MCF 10A (cell line): ENCODE measurements at regions not wholly inside any gene's neighbourhood (a gene's known extent, or its start where the extent isn't known, plus 50 kb on each side); places are given as distances from the start of the nearest gene placed in this dataset.
"Not testable (repeated sequence)": the region's sequence is repeated elsewhere in the genome, so short reads cannot be mapped to it uniquely, and the experiment has no call there.

Experiments
- BruUV-seq: library from RNA; stranded (reverse); fragments of 400-500 nt; replicated peaks from 2 replicates; lab custom pipeline; 2021; lab: Mats Ljungman, UMichigan
- CTCF ChIA-PET: fragments of 300-600 bp; sonication (Branson Sonifier 250); formaldehyde crosslinking; extraction: SDS; loops from one replicate; lab custom pipeline; 2021; ENCODE audit warnings: antibody characterized with exemption, inconsistent platforms; lab: Yijun Ruan, JAX
- POLR2A ChIA-PET: fragments of 300-600, 350-650 bp; sonication (Branson Sonifier 250); formaldehyde crosslinking; extraction: SDS; loops from one replicate; lab custom pipeline; 2020; ENCODE audit warnings: antibody characterized with exemption, inconsistent platforms; lab: Yijun Ruan, JAX
- DNase-seq: peaks from one replicate; pipeline ENCODE4 v3.0.0-alpha.2; 2018; ENCODE audit not compliant: unreplicated experiment
- H3K27ac Mint-ChIP-seq: one replicate; pipeline ENCODE4 v1.8.0; 2022; ENCODE audit warnings: mild to moderate bottlenecking, low read depth, mixed read lengths; ENCODE audit not compliant: unreplicated experiment
- H3K27me3 Mint-ChIP-seq: one replicate; pipeline ENCODE4 v1.8.0; 2022; ENCODE audit warnings: mixed read lengths; ENCODE audit not compliant: insufficient read depth, unreplicated experiment
- H3K36me3 Mint-ChIP-seq: one replicate; pipeline ENCODE4 v1.8.0; 2022; ENCODE audit warnings: mild to moderate bottlenecking, moderate library complexity, mixed read lengths; ENCODE audit not compliant: insufficient read depth, unreplicated experiment
- H3K4me1 Mint-ChIP-seq: one replicate; pipeline ENCODE4 v1.8.0; 2022; ENCODE audit warnings: mixed read lengths; ENCODE audit not compliant: insufficient read depth, unreplicated experiment
- H3K4me3 Mint-ChIP-seq: one replicate; pipeline ENCODE4 v1.8.0; 2022; ENCODE audit warnings: mild to moderate bottlenecking, moderate library complexity, mixed read lengths; ENCODE audit not compliant: unreplicated experiment
- H3K9me3 Mint-ChIP-seq: one replicate; pipeline ENCODE4 v1.8.0; 2022; ENCODE audit warnings: mixed read lengths; ENCODE audit not compliant: unreplicated experiment
- CTCF ChIP-seq: fragments of 200-600 bp; IDR thresholded peaks from one replicate; pipeline ENCODE4 v1.8.0; 2022; ENCODE audit warnings: antibody characterized with exemption, mild to moderate bottlenecking; ENCODE audit not compliant: unreplicated experiment
- intact Hi-C: fragments of 100-400 bp; cut with micrococcal nuclease; formaldehyde crosslinking; loops from 2 replicates; pipeline ENCODE4 v1.14.1; 2022

DNA sequence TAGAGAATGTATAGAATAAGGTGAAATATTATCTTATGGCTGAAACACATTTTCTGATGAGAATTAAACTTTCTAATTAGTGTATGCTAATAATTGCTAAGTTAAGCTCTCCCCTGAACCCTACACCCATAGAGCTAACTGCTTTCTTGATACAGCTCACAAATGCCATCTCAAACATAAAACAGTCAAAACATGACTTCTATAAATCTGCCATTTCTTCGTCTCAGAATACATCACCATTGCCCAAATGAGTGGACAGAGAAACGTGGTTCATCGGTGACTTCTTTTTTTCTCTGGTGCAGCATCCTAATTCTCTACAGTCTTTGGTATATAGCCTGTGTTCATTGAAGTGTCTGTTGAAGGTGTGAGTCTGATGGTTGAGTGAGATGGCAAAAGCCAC lies 554.6 kb downstream of the NLGN4X start:
- BruUV-seq, result no TSS peak
- Mint-ChIP-seq H3K27ac (no peak overlapping the region), H3K4me1 (no peaks in the 10 kb centered on the region), H3K27me3 (no peaks in the 10 kb centered on the region), H3K9me3 (no peaks in the 10 kb centered on the region), H3K4me3 (no peak overlapping the region), H3K36me3 (no peaks in the 10 kb centered on the region)
- intact Hi-C loops, result no loop called here
- ChIA-PET POLR2A (no interaction called here), CTCF (no interaction called here)
- DNase-seq, result no peak
- TF ChIP-seq CTCF, result no peak

DNA sequence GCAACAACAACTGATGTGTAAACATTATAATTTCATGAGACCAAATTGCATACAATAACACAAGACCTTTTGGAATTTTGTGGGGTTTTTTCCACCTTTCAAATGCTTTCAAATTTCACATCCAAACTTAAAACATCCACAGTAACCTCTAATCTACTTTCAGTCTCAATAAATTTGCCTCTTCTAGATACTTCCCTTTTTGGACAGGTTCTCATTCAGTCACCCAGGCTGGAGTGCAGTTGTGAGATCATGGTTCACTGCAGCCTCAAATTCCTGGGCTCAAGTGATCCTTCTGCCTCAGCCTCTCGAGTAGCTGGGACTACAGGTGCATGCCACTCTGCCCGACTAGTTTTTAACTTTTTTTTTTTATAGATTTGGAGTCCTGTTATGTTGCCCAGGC lies 556.6 kb downstream of the NLGN4X start:
- H3K4me1 Mint-ChIP-seq, result no peaks in the 10 kb centered on the region
- H3K4me3 Mint-ChIP-seq, result no peak overlapping the region
- no peak for TF ChIP-seq CTCF
- ChIA-PET CTCF (no interaction called here), POLR2A (no interaction called here)
- no peaks in the 10 kb centered on the region for H3K9me3 Mint-ChIP-seq
- no peaks in the 10 kb centered on the region for H3K27me3 Mint-ChIP-seq
- no TSS peak for BruUV-seq
- intact Hi-C loops, result no loop called here
- no peaks in the 10 kb centered on the region for H3K36me3 Mint-ChIP-seq
- H3K27ac Mint-ChIP-seq, result no peak overlapping the region
- DNase-seq, result no peak

- H3K4me3 Mint-ChIP-seq, H3K4me1 Mint-ChIP-seq, H3K27ac Mint-ChIP-seq, DNase-seq, POLR2A ChIA-PET, H3K36me3 Mint-ChIP-seq, BruUV-seq, intact Hi-C loops, H3K27me3 Mint-ChIP-seq: not testable (repeated sequence)
- CTCF ChIA-PET, result interaction anchor here (0.6 kb wide), 1 partner anchor 261 kb away, joined by 3 read pairs; no protein-coding TSS in a partner anchor
- peaks cover 18% of the 10 kb centered on the region for H3K9me3 Mint-ChIP-seq
Observed at GRCh38 chrX:5666689-5667088, 562.0 kb downstream of the NLGN4X start.

- ChIA-PET CTCF (no interaction called here), POLR2A (no interaction called here)
- Mint-ChIP-seq H3K4me3 (no peak overlapping the region), H3K9me3 (peaks cover 27% of the 10 kb centered on the region), H3K27me3 (no peaks in the 10 kb centered on the region), H3K36me3 (no peaks in the 10 kb centered on the region), H3K27ac (no peak overlapping the region), H3K4me1 (no peaks in the 10 kb centered on the region)
- DNase-seq, result no peak
- intact Hi-C loops, result no loop called here
- no peak for TF ChIP-seq CTCF
- BruUV-seq, result no TSS peak
Observed at GRCh38 chrX:5656544-5656943, 572.1 kb downstream of the NLGN4X start.

DNA sequence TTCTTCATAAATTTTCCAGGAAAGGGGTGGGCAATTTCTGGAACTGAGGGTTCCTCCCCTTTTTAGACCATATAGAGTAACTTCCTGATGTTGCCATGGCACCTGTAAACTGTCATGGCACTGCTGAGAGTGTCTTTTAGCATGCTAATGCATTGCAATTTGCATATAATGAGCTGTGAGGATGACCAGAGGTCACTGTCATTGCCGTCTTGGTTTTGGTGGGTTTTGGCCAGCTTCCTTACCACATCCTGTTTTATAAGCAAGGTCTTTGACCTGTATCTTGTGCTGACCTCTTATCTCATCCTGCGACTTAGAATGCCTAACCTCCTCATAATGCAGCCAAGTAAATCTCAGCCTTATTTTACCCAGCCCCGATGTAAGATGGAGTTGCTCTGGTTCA lies 577.8 kb downstream of the NLGN4X start:
- ChIA-PET CTCF (interaction anchor here (0.6 kb wide), 1 partner anchor 416 kb away, joined by 3 read pairs; no protein-coding TSS in a partner anchor), POLR2A (no interaction called here)
- Mint-ChIP-seq H3K36me3 (no peaks in the 10 kb centered on the region), H3K9me3 (peaks cover 29% of the 10 kb centered on the region), H3K4me1 (no peaks in the 10 kb centered on the region), H3K4me3 (no peak overlapping the region), H3K27ac (no peak overlapping the region), H3K27me3 (no peaks in the 10 kb centered on the region)
- no TSS peak for BruUV-seq
- DNase-seq, result no peak
- intact Hi-C loops, result no loop called here
- no peak for TF ChIP-seq CTCF
